K562 (cell line): ENCODE measurements at regions not wholly inside any gene's neighbourhood (a gene's known extent, or its start where the extent isn't known, plus 50 kb on each side); places are given as distances from the start of the nearest gene placed in this dataset.

ENCODE experiments used
- ATF2 ChIP-seq: sonication (generic); formaldehyde crosslinking; IDR thresholded peaks from 2 replicates; pipeline ENCODE4 v1.8.1; 2022; ENCODE audit warnings: missing genetic modification reagents
- ATF3 ChIP-seq, 2 experiments: fragments of 450-650 bp in 1 of 2; sonication (generic) in 1 of 2; formaldehyde crosslinking in 1 of 2; IDR thresholded peaks in 1 of 2; conservative IDR thresholded peaks in 1 of 2; 2 replicates each; pipeline versions ENCODE4 v1.6.1 to v1.8.1; 2016 to 2023; ENCODE audit warnings: mild to moderate bottlenecking in 2 of 2, moderate library complexity in 2 of 2, inconsistent platforms in 1 of 2, missing genetic modification reagents in 1 of 2
- CCAR2 ChIP-seq: fragments of 200-400 bp; formaldehyde crosslinking; IDR thresholded peaks from 2 replicates; pipeline ENCODE4 v1.6.1; 2017; ENCODE audit warnings: mild to moderate bottlenecking, low read depth, low read length
- E2F6 ChIP-seq, 2 experiments: IDR thresholded peaks; 2 replicates each; pipeline ENCODE4 v1.6.1; 2011; ENCODE audit warnings: borderline replicate concordance in 1 of 2, control low read depth in 1 of 2, low read depth in 1 of 2, low read length in 1 of 2, mild to moderate bottlenecking in 1 of 2, mixed read lengths in 1 of 2, moderate library complexity in 1 of 2; ENCODE audit not compliant: insufficient read depth in 1 of 2, insufficient read length in 1 of 2, poor library complexity in 1 of 2, severe bottlenecking in 1 of 2; ENCODE audit errors: extremely low read depth in 1 of 2
- FOSL1 ChIP-seq: fragments of 200-800 bp; sonication (Bioruptor generic); conservative IDR thresholded peaks from 2 replicates; pipeline ENCODE4 v1.6.1; 2016; ENCODE audit warnings: missing genetic modification characterization, missing compliant biosample characterization
- HDAC6 ChIP-seq: IDR thresholded peaks from 2 replicates; pipeline ENCODE4 v1.6.1; 2012; ENCODE audit warnings: low read depth, mild to moderate bottlenecking, control low read depth, inconsistent platforms, low read length, moderate library complexity
- JUNB ChIP-seq: fragments of 450-650 bp; formaldehyde crosslinking; conservative IDR thresholded peaks from 2 replicates; pipeline ENCODE4 v1.4.0; 2020; ENCODE audit warnings: mild to moderate bottlenecking
- MAFF ChIP-seq: IDR thresholded peaks from 2 replicates; pipeline ENCODE4 v1.6.1; 2012; ENCODE audit warnings: low read length, improper control_type of control experiment
- MEIS2 ChIP-seq: fragments of 450-650 bp; IDR thresholded peaks from 2 replicates; pipeline ENCODE4 v1.6.1; 2014; ENCODE audit warnings: mild to moderate bottlenecking; ENCODE audit not compliant: partially characterized antibody
- NFE2 ChIP-seq: IDR thresholded peaks from 2 replicates; pipeline ENCODE4 v1.6.1; 2014; ENCODE audit warnings: antibody characterized with exemption, low read depth
- NFE2L1 ChIP-seq: fragments of 450-650 bp; IDR thresholded peaks from 2 replicates; pipeline ENCODE4 v1.6.1; 2016; ENCODE audit warnings: missing genetic modification characterization, low read depth, mild to moderate bottlenecking, missing compliant biosample characterization, moderate library complexity, borderline replicate concordance
- NFXL1 ChIP-seq: fragments of 450-650 bp; formaldehyde crosslinking; IDR thresholded peaks from 2 replicates; pipeline ENCODE4 v1.4.0; 2021; ENCODE audit warnings: mild to moderate bottlenecking
- RBM34 ChIP-seq: fragments of 200-400 bp; formaldehyde crosslinking; IDR thresholded peaks from 2 replicates; pipeline ENCODE4 v1.6.1; 2018; ENCODE audit warnings: low read length, borderline replicate concordance; ENCODE audit not compliant: insufficient read depth
- SMARCA4 ChIP-seq: fragments of 450-650 bp; IDR thresholded peaks from 2 replicates; pipeline ENCODE4 v1.6.1; 2016
- SOX6 ChIP-seq: fragments of 450-650 bp; IDR thresholded peaks from 2 replicates; pipeline ENCODE4 v1.6.1; 2014; ENCODE audit warnings: mild to moderate bottlenecking
- TARDBP ChIP-seq: fragments of 450-650 bp; IDR thresholded peaks from 2 replicates; pipeline ENCODE4 v1.6.1; 2016
- ZBTB12 ChIP-seq: fragments of 250-450 bp; sonication (Bioruptor Pico); IDR thresholded peaks from 2 replicates; pipeline ENCODE4 v1.4.0; 2020
- ZNF212 ChIP-seq: fragments of 450-650 bp; formaldehyde crosslinking; IDR thresholded peaks from 2 replicates; pipeline ENCODE4 v1.4.0; 2020; ENCODE audit warnings: mild to moderate bottlenecking
- ZNF316 ChIP-seq: fragments of 450-650 bp; IDR thresholded peaks from 2 replicates; pipeline ENCODE4 v1.6.1; 2016
- ZNF324 ChIP-seq: fragments of 250-450 bp; sonication (Bioruptor Pico); IDR thresholded peaks from 2 replicates; pipeline ENCODE4 v1.4.0; 2020; ENCODE audit warnings: mild to moderate bottlenecking
- ZNF76 ChIP-seq: fragments of 250-450 bp; sonication (Bioruptor Pico); IDR thresholded peaks from 2 replicates; pipeline ENCODE4 v1.4.0; 2020; ENCODE audit warnings: mild to moderate bottlenecking, moderate library complexity, borderline replicate concordance
- TF ChIP-seq, protein P1 (sequence below): sonication (generic); formaldehyde crosslinking; IDR thresholded peaks from 2 replicates; pipeline ENCODE4 v1.8.0; 2022; ENCODE audit warnings: mild to moderate bottlenecking, missing genetic modification reagents, borderline replicate concordance
- TF ChIP-seq, protein P2 (sequence below): fragments of 450-650 bp; IDR thresholded peaks from 2 replicates; pipeline ENCODE4 v1.6.1; 2016

GRCh38 chr2:145569108-145569507 is 1049.2 kb upstream of the ZEB2 start (continued):
- TF ChIP-seq, protein P1, sequence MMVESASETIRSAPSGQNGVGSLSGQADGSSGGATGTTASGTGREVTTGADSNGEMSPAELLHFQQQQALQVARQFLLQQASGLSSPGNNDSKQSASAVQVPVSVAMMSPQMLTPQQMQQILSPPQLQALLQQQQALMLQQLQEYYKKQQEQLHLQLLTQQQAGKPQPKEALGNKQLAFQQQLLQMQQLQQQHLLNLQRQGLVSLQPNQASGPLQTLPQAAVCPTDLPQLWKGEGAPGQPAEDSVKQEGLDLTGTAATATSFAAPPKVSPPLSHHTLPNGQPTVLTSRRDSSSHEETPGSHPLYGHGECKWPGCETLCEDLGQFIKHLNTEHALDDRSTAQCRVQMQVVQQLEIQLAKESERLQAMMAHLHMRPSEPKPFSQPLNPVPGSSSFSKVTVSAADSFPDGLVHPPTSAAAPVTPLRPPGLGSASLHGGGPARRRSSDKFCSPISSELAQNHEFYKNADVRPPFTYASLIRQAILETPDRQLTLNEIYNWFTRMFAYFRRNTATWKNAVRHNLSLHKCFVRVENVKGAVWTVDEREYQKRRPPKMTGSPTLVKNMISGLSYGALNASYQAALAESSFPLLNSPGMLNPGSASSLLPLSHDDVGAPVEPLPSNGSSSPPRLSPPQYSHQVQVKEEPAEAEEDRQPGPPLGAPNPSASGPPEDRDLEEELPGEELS (CRISPR knock-in tag), result no peak
- TF ChIP-seq ATF2, result no peak
- TF ChIP-seq NFE2, result peak; percentile 73
- TF ChIP-seq E2F6 (IDR thresholded peaks at IDR 0.05; ENCODE audit: borderline replicate concordance in 1 of 2, extremely low read depth in 1 of 2, insufficient read depth in 1 of 2, insufficient read length in 1 of 2, low read depth in 1 of 2, low read length in 1 of 2, poor library complexity in 1 of 2, severe bottlenecking in 1 of 2), result no peak
- TF ChIP-seq ZNF316, result peak; percentile 69
- TF ChIP-seq, protein P2, sequence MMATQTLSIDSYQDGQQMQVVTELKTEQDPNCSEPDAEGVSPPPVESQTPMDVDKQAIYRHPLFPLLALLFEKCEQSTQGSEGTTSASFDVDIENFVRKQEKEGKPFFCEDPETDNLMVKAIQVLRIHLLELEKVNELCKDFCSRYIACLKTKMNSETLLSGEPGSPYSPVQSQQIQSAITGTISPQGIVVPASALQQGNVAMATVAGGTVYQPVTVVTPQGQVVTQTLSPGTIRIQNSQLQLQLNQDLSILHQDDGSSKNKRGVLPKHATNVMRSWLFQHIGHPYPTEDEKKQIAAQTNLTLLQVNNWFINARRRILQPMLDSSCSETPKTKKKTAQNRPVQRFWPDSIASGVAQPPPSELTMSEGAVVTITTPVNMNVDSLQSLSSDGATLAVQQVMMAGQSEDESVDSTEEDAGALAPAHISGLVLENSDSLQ, result no peak
- TF ChIP-seq MAFF, result peak; percentile 19; the same call in 1 of the 2 replicates
- TF ChIP-seq ZNF76 (CRISPR knock-in tag), result no peak
- peak; percentile 54 for TF ChIP-seq FOSL1
- TF ChIP-seq ZNF212, result no peak
- no peak for TF ChIP-seq NFXL1 (CRISPR knock-in tag)
- no peak for TF ChIP-seq SMARCA4
- TF ChIP-seq TARDBP, result no peak
- TF ChIP-seq ZNF324 (CRISPR knock-in tag), result no peak
- no peak for TF ChIP-seq RBM34
- TF ChIP-seq MEIS2, result peak; percentile 2
- TF ChIP-seq CCAR2, result no peak
- TF ChIP-seq SOX6, result peak; percentile 48; the same call in 1 of the 2 replicates
- TF ChIP-seq JUNB, result no peak
- TF ChIP-seq HDAC6, result no peak
- TF ChIP-seq ATF3 (IDR thresholded peaks at IDR 0.05), result no peak
- no peak for TF ChIP-seq ATF3 (CRISPR knock-in tag; conservative IDR thresholded peaks at IDR 0.05)
- no peak for TF ChIP-seq ZBTB12 (CRISPR knock-in tag)
- peak; percentile 44; the same call in 1 of the 2 replicates for TF ChIP-seq NFE2L1 (tag)
